Thyroid gland (tissue), 4 donors: ENCODE measurements at regions not wholly inside any gene's neighbourhood (a gene's known extent, or its start where the extent isn't known, plus 50 kb on each side); places are given as distances from the start of the nearest gene placed in this dataset.
"Not testable (repeated sequence)": the region's sequence is repeated elsewhere in the genome, so short reads cannot be mapped to it uniquely, and the experiment has no call there.

Experiments
- DNase-seq, 2 donors: peaks; one replicate each; pipeline ENCODE4 v3.0.0-alpha.2; 2019
- H3K27ac ChIP-seq, 3 donors: fragments of 200-600 bp; sonication (generic); 1 replicate in 2 of 3; 2 replicates in 1 of 3; pipeline ENCODE4 v1.5.1; 2016 to 2019; ENCODE audit warnings: mild to moderate bottlenecking in 1 of 3, moderate library complexity in 1 of 3
- H3K27me3 ChIP-seq: fragments of 200-600 bp; sonication (generic); one replicate; pipeline ENCODE4 v1.5.1; 2019
- H3K36me3 ChIP-seq, 2 donors: fragments of 200-600 bp; sonication (generic); one replicate each; pipeline ENCODE4 v1.5.1; 2016 to 2019
- H3K4me1 ChIP-seq, 2 donors: fragments of 200-600 bp; sonication (generic); one replicate each; pipeline ENCODE4 v1.5.1; 2017 to 2019
- H3K4me3 ChIP-seq, 3 donors: fragments of 200-600 bp; sonication (generic); replicated peaks in 1 of 3; 1 replicate in 2 of 3; 2 replicates in 1 of 3; pipeline ENCODE4 v1.5.1; 2016; ENCODE audit warnings: mild to moderate bottlenecking in 1 of 3
- H3K9me3 ChIP-seq: fragments of 200-600 bp; sonication (generic); one replicate; pipeline ENCODE4 v1.5.1; 2017
- POLR2A ChIP-seq, 2 donors: fragments of 450-650 bp; IDR thresholded peaks; one replicate each; pipeline ENCODE4 v1.6.1; 2017; ENCODE audit warnings: antibody characterized with exemption in 2 of 2, mild to moderate bottlenecking in 2 of 2, moderate library complexity in 1 of 2
- WGBS, 2 donors: methylation state at CpG; one replicate each; pipeline ENCODE4 v1.1.5; 2017; 5-methylcytosine and 5-hydroxymethylcytosine counted together
- intact Hi-C: fragments of 100-400 bp; cut with DNase I; formaldehyde crosslinking; loops from one replicate; pipeline ENCODE4 v1.15.1; 2023
- TF ChIP-seq, protein P1 (sequence below), 6 experiments: fragments of 200-600 bp in 3 of 6; fragments of 450-650 bp in 3 of 6; sonication (generic) in 3 of 6; IDR thresholded peaks; one replicate each; pipeline ENCODE4 v1.5.1; 2016 to 2019; ENCODE audit warnings: antibody characterized with exemption in 6 of 6, mild to moderate bottlenecking in 2 of 6, inconsistent platforms in 1 of 6, moderate library complexity in 1 of 6

DNA sequence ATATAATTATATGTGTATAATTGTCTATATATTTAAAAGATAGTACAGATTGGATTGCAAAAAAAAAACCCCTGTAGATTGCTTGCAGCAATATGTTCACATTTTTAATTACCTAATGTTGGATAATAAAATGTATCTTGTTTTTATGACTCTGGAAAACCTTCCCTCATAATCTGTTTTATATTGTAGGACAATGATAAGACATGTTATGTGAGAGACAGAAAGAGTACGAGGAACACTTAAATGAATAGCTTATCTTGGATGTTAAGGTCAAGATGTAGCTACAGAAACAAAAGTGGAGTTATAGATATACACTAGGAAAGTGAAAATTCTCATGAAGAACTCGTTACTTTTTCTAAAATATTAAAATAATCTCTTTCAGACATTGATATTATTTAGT lies 691.6 kb upstream of the IMPG1 start:
- H3K9me3 ChIP-seq, result no peaks in the 10 kb centered on the region
- no peak overlapping the region for H3K27ac ChIP-seq
- intact Hi-C loops, result no loop called here
- no peak overlapping the region for H3K4me3 ChIP-seq
- H3K36me3 ChIP-seq, result no peaks in the 10 kb centered on the region
- TF ChIP-seq, protein P1, sequence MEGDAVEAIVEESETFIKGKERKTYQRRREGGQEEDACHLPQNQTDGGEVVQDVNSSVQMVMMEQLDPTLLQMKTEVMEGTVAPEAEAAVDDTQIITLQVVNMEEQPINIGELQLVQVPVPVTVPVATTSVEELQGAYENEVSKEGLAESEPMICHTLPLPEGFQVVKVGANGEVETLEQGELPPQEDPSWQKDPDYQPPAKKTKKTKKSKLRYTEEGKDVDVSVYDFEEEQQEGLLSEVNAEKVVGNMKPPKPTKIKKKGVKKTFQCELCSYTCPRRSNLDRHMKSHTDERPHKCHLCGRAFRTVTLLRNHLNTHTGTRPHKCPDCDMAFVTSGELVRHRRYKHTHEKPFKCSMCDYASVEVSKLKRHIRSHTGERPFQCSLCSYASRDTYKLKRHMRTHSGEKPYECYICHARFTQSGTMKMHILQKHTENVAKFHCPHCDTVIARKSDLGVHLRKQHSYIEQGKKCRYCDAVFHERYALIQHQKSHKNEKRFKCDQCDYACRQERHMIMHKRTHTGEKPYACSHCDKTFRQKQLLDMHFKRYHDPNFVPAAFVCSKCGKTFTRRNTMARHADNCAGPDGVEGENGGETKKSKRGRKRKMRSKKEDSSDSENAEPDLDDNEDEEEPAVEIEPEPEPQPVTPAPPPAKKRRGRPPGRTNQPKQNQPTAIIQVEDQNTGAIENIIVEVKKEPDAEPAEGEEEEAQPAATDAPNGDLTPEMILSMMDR (IDR thresholded peaks at IDR 0.05), result no peak
- TF ChIP-seq POLR2A (IDR thresholded peaks at IDR 0.05), result no peak
- H3K4me1 ChIP-seq, result no peaks in the 10 kb centered on the region
- WGBS, 2 donors, result 67 to 69% methylated on average over 2 of the region's 2 CpGs
- no peaks in the 10 kb centered on the region for H3K27me3 ChIP-seq
- no peak for DNase-seq

DNA sequence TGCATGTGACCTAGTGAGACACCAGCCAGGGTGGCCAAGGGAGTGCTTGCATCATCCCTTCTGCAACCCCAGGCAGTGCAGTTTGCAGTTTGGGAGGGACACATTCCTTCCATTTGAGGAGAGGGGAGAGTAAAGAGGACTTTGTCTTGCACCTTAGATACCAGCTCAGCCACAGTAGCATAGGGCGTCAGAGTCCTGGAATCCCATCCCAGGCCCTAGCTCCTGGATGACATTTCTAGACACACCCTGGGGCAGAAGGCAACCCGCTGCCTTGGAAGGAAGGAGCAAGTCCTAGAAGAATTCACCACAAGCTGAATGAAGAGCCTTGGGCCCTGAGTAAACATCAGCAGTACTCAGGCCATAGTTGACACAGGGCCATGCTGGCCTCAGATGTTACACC lies 680.4 kb upstream of the IMPG1 start:
- no peaks in the 10 kb centered on the region for H3K9me3 ChIP-seq
- DNase-seq, result no peak
- intact Hi-C loops, result no loop called here
- TF ChIP-seq POLR2A (IDR thresholded peaks at IDR 0.05), result no peak
- TF ChIP-seq, protein P1 (IDR thresholded peaks at IDR 0.05), result no peak
- no peaks in the 10 kb centered on the region for H3K4me1 ChIP-seq
- H3K36me3 ChIP-seq, result no peaks in the 10 kb centered on the region
- no peaks in the 10 kb centered on the region for H3K27me3 ChIP-seq
- WGBS, 2 donors, result 90 to 96% methylated on average over 2 of the region's 2 CpGs
- H3K27ac ChIP-seq, result no peak overlapping the region
- no peak overlapping the region for H3K4me3 ChIP-seq

GRCh38 chr6:76745388-76745787 lies 672.9 kb upstream of the IMPG1 start:
- H3K27ac ChIP-seq, H3K36me3 ChIP-seq, H3K4me3 ChIP-seq, DNase-seq, intact Hi-C loops, H3K9me3 ChIP-seq, H3K27me3 ChIP-seq, H3K4me1 ChIP-seq: not testable (repeated sequence)
- 95 to 96% methylated on average over 3 of the region's 3 CpGs for WGBS, 2 donors

DNA sequence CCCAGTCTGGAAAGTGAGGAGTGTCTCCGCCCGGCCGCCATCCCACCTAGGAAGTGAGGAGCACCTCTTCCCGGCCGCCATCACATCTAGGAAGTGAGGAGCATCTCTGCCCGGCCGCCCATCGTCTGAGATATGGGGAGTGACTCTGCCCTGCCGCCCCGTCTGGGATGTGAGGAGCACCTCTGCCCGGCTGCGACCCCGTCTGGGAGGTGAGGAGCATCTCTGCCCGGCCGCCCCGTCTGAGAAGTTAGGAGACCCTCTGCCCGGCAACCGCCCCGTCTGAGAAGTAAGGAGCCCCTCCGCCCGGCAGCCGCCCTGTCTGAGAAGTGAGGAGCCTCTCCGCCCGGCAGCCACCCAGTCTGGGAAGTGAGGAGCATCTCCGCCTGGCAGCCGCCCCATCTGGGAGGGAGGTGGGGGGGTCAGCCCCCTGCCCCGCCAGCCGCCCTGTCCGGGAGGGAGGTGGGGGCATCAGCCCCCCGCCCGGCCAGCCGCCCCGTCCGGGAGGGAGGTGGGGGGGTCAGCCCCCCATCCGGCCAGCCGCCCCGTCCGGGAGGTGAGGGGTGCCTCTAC lies 671.8 kb upstream of the IMPG1 start:
- H3K4me1 ChIP-seq, H3K4me3 ChIP-seq, DNase-seq, H3K36me3 ChIP-seq, H3K9me3 ChIP-seq, H3K27ac ChIP-seq, H3K27me3 ChIP-seq, intact Hi-C loops: not testable (repeated sequence)
- WGBS, 2 donors, result 95% methylated on average over 12 of the region's 38 CpGs; no CpG with 5 or more reads in 1 of the 2 donors

- TF ChIP-seq POLR2A (IDR thresholded peaks at IDR 0.05), result no peak
- TF ChIP-seq, protein P1 (IDR thresholded peaks at IDR 0.05), result no peak
- H3K27ac ChIP-seq, result no peak overlapping the region
- 89 to 100% methylated on average over 2 of the region's 2 CpGs for WGBS, 2 donors
- H3K4me1 ChIP-seq, result no peaks in the 10 kb centered on the region
- no peaks in the 10 kb centered on the region for H3K27me3 ChIP-seq
- no peak for DNase-seq
- intact Hi-C loops, result no loop called here
- H3K9me3 ChIP-seq, result no peaks in the 10 kb centered on the region
- no peaks in the 10 kb centered on the region for H3K36me3 ChIP-seq
- H3K4me3 ChIP-seq, result no peak overlapping the region
Observed at GRCh38 chr6:76742919-76743318, 670.5 kb upstream of the IMPG1 start.

DNA sequence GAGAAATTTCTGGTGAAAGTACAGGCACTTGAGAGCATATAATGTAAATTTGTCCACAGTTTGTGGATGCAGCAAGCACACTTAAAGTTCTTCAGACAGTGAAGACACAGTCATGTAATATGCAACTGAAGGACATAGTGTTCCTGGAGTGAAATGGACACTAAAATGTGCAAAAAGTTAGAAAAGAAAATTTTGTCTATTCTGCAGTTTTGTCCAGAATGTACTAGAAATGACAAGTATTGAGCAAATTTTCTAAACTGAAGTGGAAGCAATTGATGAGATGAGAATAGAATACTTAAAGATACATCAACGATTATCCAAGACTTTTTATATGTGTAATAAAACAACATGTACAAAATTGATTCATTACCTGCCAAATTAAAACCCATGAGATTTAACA lies 647.0 kb upstream of the IMPG1 start:
- intact Hi-C loops, result no loop called here

More for the DNA sequence above, 647.0 kb upstream of the IMPG1 start:
- no peak for DNase-seq
- Histone ChIP-seq H3K4me3 (no peak overlapping the region), H3K36me3 (no peaks in the 10 kb centered on the region), H3K4me1 (no peaks in the 10 kb centered on the region), H3K9me3 (no peaks in the 10 kb centered on the region), H3K27ac (no peak overlapping the region), H3K27me3 (no peaks in the 10 kb centered on the region)
- TF ChIP-seq, protein P1 (IDR thresholded peaks at IDR 0.05), result no peak
- no peak for TF ChIP-seq POLR2A (IDR thresholded peaks at IDR 0.05)
- 76% methylated on average over 1 of the region's 1 CpG for WGBS, 2 donors
